Hematopoietic multipotent progenitor cell treated with erythropoietin and hydrocortisone succinate and interleukin-3 and kit ligand, for 6 days (in vitro differentiated cells): ENCODE measurements at regions not wholly inside any gene's neighbourhood (a gene's known extent, or its start where the extent isn't known, plus 50 kb on each side); places are given as distances from the start of the nearest gene placed in this dataset.
"Not testable (repeated sequence)": the region's sequence is repeated elsewhere in the genome, so short reads cannot be mapped to it uniquely, and the experiment has no call there.

Source experiments
- DNase-seq: peaks from one replicate; pipeline ENCODE4 v3.0.0-alpha.2; 2015

DNA sequence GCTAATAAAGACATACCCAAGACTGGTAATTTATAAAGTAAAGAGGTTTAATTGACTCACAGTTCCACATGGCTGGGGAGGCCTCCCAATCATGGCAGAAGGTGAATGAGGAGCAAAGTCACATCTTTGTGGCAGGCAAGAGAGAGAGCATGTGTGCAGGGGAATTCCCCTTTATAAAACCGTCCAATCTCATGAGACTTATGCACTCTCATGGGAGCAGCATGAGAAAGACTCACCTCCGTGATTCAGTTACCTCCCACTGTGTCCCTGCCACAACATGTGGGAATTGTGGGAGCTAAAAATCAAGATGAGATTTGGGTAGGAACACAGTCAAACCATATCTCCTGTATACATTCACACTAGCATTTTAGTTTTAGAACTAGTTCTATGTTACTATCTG, 101.7 kb upstream of the NIPA1 start:
- not testable (repeated sequence) for DNase-seq

- DNase-seq = not testable (repeated sequence)
Observed at GRCh38 chr15:22699881-22700280, 86.6 kb upstream of the NIPA1 start.

GRCh38 chr15:22710831-22711341, 75.6 kb upstream of the NIPA1 start:
- not testable (repeated sequence) for DNase-seq

DNA sequence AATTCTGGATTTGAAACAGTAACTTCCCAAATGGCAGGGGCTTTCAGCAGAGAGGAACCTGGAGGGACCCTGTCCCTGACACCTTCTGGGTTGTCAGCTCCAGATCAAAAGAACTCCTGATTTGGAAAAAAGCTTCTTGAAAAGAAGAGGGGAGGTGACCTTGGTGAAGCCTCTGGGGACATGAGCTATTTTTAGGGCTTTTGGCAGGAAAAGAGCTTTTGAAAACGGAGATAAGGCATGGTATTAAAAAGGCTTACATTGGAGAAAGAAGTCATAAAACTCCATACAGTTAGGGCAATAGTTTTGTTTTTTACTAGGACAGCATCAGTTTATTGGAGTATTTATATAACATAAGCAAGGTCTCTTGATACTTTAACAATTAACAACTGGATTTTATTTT, 72.5 kb upstream of the NIPA1 start:
- DNase-seq = not testable (repeated sequence)

GRCh38 chr15:22714358-22715132, 71.9 kb upstream of the NIPA1 start:
- DNase-seq = peak; percentile 13

- DNase-seq = not testable (repeated sequence)
Observed at GRCh38 chr15:22715133-22715845, 71.2 kb upstream of the NIPA1 start.

DNA sequence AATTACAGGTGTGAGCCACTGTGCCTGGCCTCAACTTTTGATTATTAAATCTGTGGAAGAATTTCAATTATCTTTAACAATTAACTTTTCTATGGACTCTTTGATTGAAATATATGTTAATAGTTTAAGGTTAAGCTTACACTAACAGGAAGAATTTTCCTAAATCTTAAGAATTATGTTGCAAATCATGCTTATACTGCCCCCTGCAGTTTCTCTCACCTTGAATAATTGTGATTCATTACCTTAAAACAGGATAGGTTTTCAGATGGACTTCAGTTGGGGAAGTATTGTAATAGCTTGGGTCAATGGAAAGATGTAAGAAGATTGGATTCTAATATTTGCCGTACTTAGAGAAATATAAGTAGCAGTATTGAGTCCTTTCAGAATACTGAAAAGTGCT, 66.5 kb upstream of the NIPA1 start:
- peak; percentile 42 for DNase-seq

GRCh38 chr15:22726104-22726503, 60.3 kb upstream of the NIPA1 start:
- not testable (repeated sequence) for DNase-seq

DNA sequence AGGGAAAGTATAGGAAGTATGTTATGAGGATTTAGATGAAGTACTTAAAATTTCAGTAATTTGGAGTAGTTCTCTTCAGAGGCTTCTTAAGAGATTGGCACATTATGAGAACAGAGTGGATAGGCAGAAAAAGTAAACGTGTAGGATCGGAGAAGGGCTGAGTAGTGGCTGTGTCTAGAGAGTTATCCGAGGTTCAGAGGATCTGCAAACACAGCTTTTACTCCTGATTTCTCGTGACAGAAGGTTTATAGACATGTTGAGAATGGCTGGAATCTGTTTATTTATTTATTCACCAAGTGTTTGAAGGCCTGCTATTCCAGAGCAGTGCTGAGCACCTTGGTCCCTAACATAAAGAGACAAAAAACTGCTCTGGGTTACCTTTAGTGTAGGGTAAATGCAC, 51.4 kb upstream of the NIPA1 start:
- DNase-seq = not testable (repeated sequence)

DNA sequence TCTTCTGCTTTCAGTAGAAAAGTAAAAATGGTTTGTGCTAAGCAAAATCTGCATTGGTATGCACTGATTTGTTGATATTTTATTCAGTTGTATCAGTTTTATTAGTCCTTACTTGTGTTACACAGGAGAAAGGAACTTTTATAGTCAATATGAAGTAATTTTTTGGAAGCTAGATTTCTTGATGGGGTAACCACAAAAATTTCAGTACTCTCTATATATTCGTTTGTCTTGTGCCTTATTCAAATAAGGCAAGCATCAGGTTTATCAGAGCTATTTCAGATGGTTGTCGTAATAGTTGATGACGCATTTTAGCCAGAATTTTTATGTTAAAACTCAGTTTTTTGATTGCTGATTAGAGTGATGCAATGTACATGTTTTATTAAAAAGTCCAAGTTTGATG, 50.7 kb upstream of the NIPA1 start:
- DNase-seq = no peak

GRCh38 chr15:22736200-22736599, 50.2 kb upstream of the NIPA1 start:
- not testable (repeated sequence) for DNase-seq
